ENCODE measurements at regions not wholly inside any gene's neighbourhood (a gene's known extent, or its start where the extent isn't known, plus 50 kb on each side); places are given as distances from the start of the nearest gene placed in this dataset.

- no TSS peak for BruUV-seq (replicated peaks)
- H3K4me3 ChIP-seq (replicated peaks in 1 of 3; ENCODE audit: insufficient read depth in 1 of 3, low read depth in 1 of 3, low read length in 3 of 3), result no peak overlapping the region
- TF ChIP-seq GATA2 (IDR thresholded peaks at IDR 0.05; ENCODE audit: insufficient read depth, insufficient read length, low read depth, low read length) (no peak), MAX (IDR thresholded peaks at IDR 0.05; ENCODE audit: insufficient read depth, insufficient read length) (no peak), POLR2A (IDR thresholded peaks at IDR 0.05; ENCODE audit: low read depth, low read length) (no peak), MYC (IDR thresholded peaks at IDR 0.05; ENCODE audit: low read depth, low read length) (no peak), POLR2AphosphoS5 (IDR thresholded peaks at IDR 0.05; ENCODE audit: insufficient read depth, low read depth, low read length) (no peak), FOS (IDR thresholded peaks at IDR 0.05; ENCODE audit: borderline replicate concordance, insufficient read depth, low read length) (no peak), CTCF (IDR thresholded peaks at IDR 0.05; ENCODE audit: extremely low read depth in 1 of 2, insufficient read depth in 1 of 2, low read depth in 1 of 2, low read length in 2 of 2) (no peak), EZH2 (IDR thresholded peaks at IDR 0.05; ENCODE audit: borderline replicate concordance, low read depth, low read length, severe bottlenecking) (no peak), JUN (IDR thresholded peaks at IDR 0.05; ENCODE audit: borderline replicate concordance, insufficient read depth, insufficient read length, low read depth) (no peak)
- no peaks in the 10 kb centered on the region for H3K4me1 ChIP-seq (ENCODE audit: control insufficient read depth, extremely low read depth, insufficient read depth, low read length)
- no peak overlapping the region for H3K27ac ChIP-seq (ENCODE audit: insufficient read depth, low read depth, low read length)
- CTCF ChIA-PET, result interaction anchor here (1.0 to 4.0 kb wide), 4 partner anchors 23 to 812 kb away, joined by 3 to 32 read pairs (median 8); no protein-coding TSS in a partner anchor
- H3K9me3 ChIP-seq (replicated peaks; ENCODE audit: control insufficient read depth, insufficient read depth, low read length), result no peaks in the 10 kb centered on the region
- H3K4me2 ChIP-seq (ENCODE audit: insufficient read depth, low read length), result no peak overlapping the region
- no peak for DNase-seq (ENCODE audit: low read depth, low spot score)
- no peaks in the 10 kb centered on the region for H3K36me3 ChIP-seq (ENCODE audit: control insufficient read depth in 2 of 2, extremely low read depth in 1 of 2, insufficient read depth in 2 of 2, low read length in 2 of 2)
- H4K20me1 ChIP-seq (replicated peaks; ENCODE audit: control insufficient read depth, extremely low read depth, insufficient read depth, low read length), result no peaks in the 10 kb centered on the region
- intact Hi-C loops (cut with micrococcal nuclease) (no loop called here), dilution Hi-C loops (cut with MboI; ENCODE audit: extremely low pct_ligation_motif_present, low sequenced_read_pairs) (no loop called here)
- POLR2A ChIA-PET, result no interaction called here
- no peaks in the 10 kb centered on the region for H3K79me2 ChIP-seq (ENCODE audit: control insufficient read depth, insufficient read depth, low read length)
- no peaks in the 10 kb centered on the region for H3K9me1 ChIP-seq (replicated peaks; ENCODE audit: control insufficient read depth, extremely low read depth, insufficient read depth, low read length)
- no peak for FAIRE-seq
- H3K27me3 ChIP-seq (ENCODE audit: control insufficient read depth in 2 of 2, insufficient read depth in 2 of 2, low read length in 2 of 2), result peaks cover 0 to 2% of the 10 kb centered on the region in 2 experiments
- H2AFZ ChIP-seq (ENCODE audit: low read depth, low read length), result no peak overlapping the region
- H3K9ac ChIP-seq (replicated peaks; ENCODE audit: extremely low read depth, insufficient read depth, low read length), result no peak overlapping the region
Measured at GRCh38 chr12:46936042-46936441, 110.2 kb upstream of the SLC38A4 start.

Measured in endothelial cell of umbilical vein (primary cell).